ENCODE measurements at regions not wholly inside any gene's neighbourhood (a gene's known extent, or its start where the extent isn't known, plus 50 kb on each side); places are given as distances from the start of the nearest gene placed in this dataset.

GRCh38 chr1:63135174-63135512 is 187.2 kb upstream of the FOXD3 start:
- in situ Hi-C loops (cut with MboI) = no loop called here
- CTCF ChIA-PET = interaction anchor here (0.9 kb wide), 1 partner anchor 9 kb away, joined by 4 read pairs; no protein-coding TSS in a partner anchor
- ATAC-seq = no peak

GRCh38 chr1:63135801-63136200 is 186.6 kb upstream of the FOXD3 start:
- Histone ChIP-seq H3K79me2 (ENCODE audit: control insufficient read depth, insufficient read depth, low read length) (no peaks in the 10 kb centered on the region), H4K20me1 (ENCODE audit: control insufficient read depth, insufficient read depth) (no peaks in the 10 kb centered on the region), H3K9ac (ENCODE audit: control insufficient read depth, insufficient read depth, low read length) (no peak overlapping the region), H3K27ac (ENCODE audit: control insufficient read depth, insufficient read depth) (no peak overlapping the region), H2AFZ (ENCODE audit: control insufficient read depth, low read depth, low read length) (no peak overlapping the region), H3K4me1 (ENCODE audit: control insufficient read depth, insufficient read depth, low read length) (no peaks in the 10 kb centered on the region), H3K9me3 (replicated peaks; ENCODE audit: control insufficient read depth, insufficient read depth, low read length) (no peaks in the 10 kb centered on the region), H3K4me3 (no peak overlapping the region), H3K27me3 (replicated peaks in 1 of 2; ENCODE audit: control insufficient read depth in 2 of 2, insufficient read depth in 2 of 2, low read length in 1 of 2) (peaks cover 0 to 11% of the 10 kb centered on the region in 2 experiments; a peak in 1 of 4 replicates), H3K4me2 (ENCODE audit: control insufficient read depth, insufficient read depth) (no peak overlapping the region), H3K36me3 (ENCODE audit: control insufficient read depth in 2 of 2, insufficient read depth in 2 of 2, low read length in 1 of 2) (no peaks in the 10 kb centered on the region)
- CTCF ChIA-PET = interaction anchor here (1.2 kb wide), 1 partner anchor 172 kb away, joined by 3 read pairs; no protein-coding TSS in a partner anchor
- DNase-seq (ENCODE audit: low read depth, low spot score) (no peak), ATAC-seq (no peak), FAIRE-seq (no peak)
- RAD21 ChIA-PET (ENCODE audit: unreplicated experiment) = no interaction called here
- TF ChIP-seq STAT1 (conservative IDR thresholded peaks at IDR 0.05) (no peak), IKZF2 (IDR thresholded peaks at IDR 0.05) (no peak), JUNB (IDR thresholded peaks at IDR 0.05) (no peak), FOXK2 (IDR thresholded peaks at IDR 0.05) (no peak)
- intact Hi-C loops (cut with micrococcal nuclease; ENCODE audit: unreplicated experiment) (no loop called here), in situ Hi-C loops (cut with MboI) (no loop called here)
- SMC1A ChIA-PET (ENCODE audit: uncharacterized antibody, unreplicated experiment) = interaction anchor here (1.8 kb wide), 1 partner anchor 10 kb away, joined by 5 read pairs; no protein-coding TSS in a partner anchor
- 94% methylated on average over 1 of the region's 1 CpG for WGBS (ENCODE audit: insufficient coverage, insufficient replicate concordance, low lambda C conversion rate, missing lambda C conversion rate)
- POLR2A ChIA-PET = no interaction called here
- BruUV-seq (replicated peaks) = no TSS peak

More at GRCh38 chr1:63135174-63135512, 187.2 kb upstream of the FOXD3 start:
- Histone ChIP-seq H4K20me1 (ENCODE audit: control insufficient read depth, insufficient read depth) (no peaks in the 10 kb centered on the region), H3K4me1 (ENCODE audit: control insufficient read depth, insufficient read depth, low read length) (no peaks in the 10 kb centered on the region), H3K36me3 (ENCODE audit: control insufficient read depth in 2 of 2, insufficient read depth in 2 of 2, low read length in 1 of 2) (no peaks in the 10 kb centered on the region), H3K27ac (ENCODE audit: control insufficient read depth, insufficient read depth) (no peak overlapping the region), H3K9ac (ENCODE audit: control insufficient read depth, insufficient read depth, low read length) (no peak overlapping the region), H2AFZ (ENCODE audit: control insufficient read depth, low read depth, low read length) (no peak overlapping the region), H3K4me2 (ENCODE audit: control insufficient read depth, insufficient read depth) (no peak overlapping the region), H3K27me3 (replicated peaks in 1 of 2; ENCODE audit: control insufficient read depth in 2 of 2, insufficient read depth in 2 of 2, low read length in 1 of 2) (peaks cover 0 to 11% of the 10 kb centered on the region in 2 experiments; a peak in 1 of 4 replicates), H3K79me2 (ENCODE audit: control insufficient read depth, insufficient read depth, low read length) (no peaks in the 10 kb centered on the region), H3K9me3 (replicated peaks; ENCODE audit: control insufficient read depth, insufficient read depth, low read length) (no peaks in the 10 kb centered on the region), H3K4me3 (no peak overlapping the region)
- ChIA-PET POLR2A (no interaction called here), RAD21 (ENCODE audit: unreplicated experiment) (no interaction called here), SMC1A (ENCODE audit: uncharacterized antibody, unreplicated experiment) (interaction anchor here (1.1 to 1.8 kb wide), 2 partner anchors 9 to 44 kb away, joined by 3 to 5 read pairs; no protein-coding TSS in a partner anchor)
- no TSS peak for BruUV-seq (replicated peaks)
- DNase-seq (ENCODE audit: low read depth, low spot score) (no peak), FAIRE-seq (no peak)
- intact Hi-C loops (cut with micrococcal nuclease; ENCODE audit: unreplicated experiment) = no loop called here
- WGBS (ENCODE audit: insufficient coverage, insufficient replicate concordance, low lambda C conversion rate, missing lambda C conversion rate) = 63% methylated on average over 2 of the region's 2 CpGs
- TF ChIP-seq RCOR1 (conservative IDR thresholded peaks at IDR 0.05; ENCODE audit: low read depth, low read length) (no peak), RELA (IDR thresholded peaks at IDR 0.05; ENCODE audit: borderline replicate concordance, partially characterized antibody) (no peak), ASH2L (IDR thresholded peaks at IDR 0.05; ENCODE audit: borderline replicate concordance, low read depth) (no peak), PAX5 (IDR thresholded peaks at IDR 0.05; ENCODE audit: borderline replicate concordance, low read depth, low read length) (no peak), NR2F1 (conservative IDR thresholded peaks at IDR 0.05) (no peak)
